HL-60 (cell line): ENCODE measurements at regions not wholly inside any gene's neighbourhood (a gene's known extent, or its start where the extent isn't known, plus 50 kb on each side); places are given as distances from the start of the nearest gene placed in this dataset.

ENCODE experiments used
- CTCF ChIP-seq: IDR thresholded peaks from one replicate; pipeline ENCODE4 v1.5.1; 2011; ENCODE audit warnings: low read length, control low read depth, inconsistent platforms; ENCODE audit not compliant: insufficient read depth
- GABPA ChIP-seq: IDR thresholded peaks from 2 replicates; pipeline ENCODE4 v1.6.1; 2012; ENCODE audit warnings: low read depth
- POLR2AphosphoS5 ChIP-seq: IDR thresholded peaks from 2 replicates; pipeline ENCODE4 v1.6.1; 2012; ENCODE audit warnings: low read depth

DNA sequence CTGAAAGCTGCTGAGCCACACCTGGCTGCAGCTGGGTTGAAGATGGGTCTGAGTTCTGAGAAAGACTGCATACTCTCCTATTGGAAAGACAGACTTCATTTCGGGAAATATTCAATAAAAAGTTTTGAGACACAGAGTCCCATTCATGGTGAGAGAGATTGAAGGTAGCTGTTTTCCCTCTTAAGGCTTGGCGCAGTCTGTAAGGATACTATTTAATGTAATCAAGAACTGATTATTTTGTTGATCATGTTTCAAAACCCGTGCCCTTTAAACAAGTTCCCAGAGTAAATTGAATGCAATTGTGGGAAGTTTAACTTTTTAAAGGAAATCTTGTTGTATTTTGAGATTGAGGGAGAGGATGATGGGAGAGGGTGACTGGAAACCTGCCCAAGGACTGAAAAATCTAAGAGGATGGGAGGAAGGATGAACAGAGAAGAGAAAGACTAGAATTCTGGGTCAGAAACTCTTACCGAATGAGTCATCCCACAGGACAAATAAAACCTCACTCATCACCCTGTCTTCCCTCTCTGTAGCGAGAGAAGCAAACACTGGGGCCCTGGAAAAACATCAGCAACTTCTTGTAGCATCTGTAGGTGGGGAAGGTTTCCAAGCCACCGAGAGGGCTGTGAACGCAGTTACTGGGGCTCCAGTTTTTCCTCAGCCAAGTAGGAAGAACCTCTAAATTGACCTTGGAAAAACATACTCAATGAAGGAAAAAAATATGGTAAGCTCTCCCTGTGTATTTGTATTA is 193.2 kb upstream of the TPRG1 start:
- TF ChIP-seq GABPA (no peak), CTCF (no peak), POLR2AphosphoS5 (no peak)
